ENCODE measurements at regions not wholly inside any gene's neighbourhood (a gene's known extent, or its start where the extent isn't known, plus 50 kb on each side); places are given as distances from the start of the nearest gene placed in this dataset.

- TF ChIP-seq POLR2A (conservative IDR thresholded peaks at IDR 0.05): no peak
- TF ChIP-seq ELK3 (CRISPR knock-in tag; IDR thresholded peaks at IDR 0.05): no peak
- no peak for TF ChIP-seq SMAD3 (CRISPR knock-in tag; conservative IDR thresholded peaks at IDR 0.05)
- TF ChIP-seq PREB (CRISPR knock-in tag; IDR thresholded peaks at IDR 0.05): no peak
These were observed 66.3 kb upstream of the IL33 start for GRCh38 chr9:6149315-6149714.
